ENCODE measurements at regions not wholly inside any gene's neighbourhood (a gene's known extent, or its start where the extent isn't known, plus 50 kb on each side); places are given as distances from the start of the nearest gene placed in this dataset.

DNA sequence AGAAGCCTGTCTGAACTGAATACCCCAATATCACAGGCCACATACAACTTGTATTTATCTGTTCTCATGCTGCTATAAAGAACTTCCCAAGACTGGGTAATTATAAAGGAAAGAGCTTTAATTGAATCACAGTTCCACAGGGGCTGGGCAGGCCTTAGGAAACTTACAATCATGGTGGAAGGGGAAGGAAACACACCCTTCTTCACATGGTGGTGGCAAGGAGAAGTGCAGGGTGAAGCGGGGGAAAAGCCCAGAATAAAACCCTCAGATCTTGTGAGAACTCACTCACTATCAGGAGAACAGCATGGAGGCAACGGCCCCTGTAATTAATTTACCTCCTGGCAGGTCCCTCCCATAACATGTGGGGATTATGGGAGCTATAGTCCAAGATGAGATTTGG is 50.3 kb upstream of the FNDC1 start:
- Mint-ChIP-seq H3K36me3 (ENCODE audit: low read depth) (no peaks in the 10 kb centered on the region), H3K27ac (no peak overlapping the region), H3K4me3 (no peak overlapping the region)

DNA sequence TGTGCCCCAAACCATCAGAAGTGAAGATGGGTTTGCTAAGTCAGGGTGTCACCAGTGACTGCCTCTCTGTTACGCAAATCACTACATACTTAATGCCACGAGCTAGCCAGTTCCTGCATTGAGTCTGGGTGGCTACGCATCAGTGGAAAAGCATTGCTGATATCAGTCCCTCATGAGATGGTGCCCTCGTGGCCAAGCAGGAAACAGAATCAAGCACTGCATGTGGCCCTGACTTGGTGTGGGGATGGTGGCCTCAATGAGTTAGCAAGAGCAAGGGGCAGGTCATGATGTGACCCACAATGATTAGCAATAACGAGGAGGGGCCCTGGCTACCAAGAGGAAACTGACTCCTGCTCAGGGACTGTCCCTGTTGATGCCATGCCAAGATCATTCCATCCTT is 51.6 kb upstream of the FNDC1 start:
- Mint-ChIP-seq H3K9me3 (no peaks in the 10 kb centered on the region), H3K4me1 (peaks cover 13% of the 10 kb centered on the region), H3K27ac (no peak overlapping the region), H3K27me3 (ENCODE audit: low read depth) (peaks cover 5% of the 10 kb centered on the region), H3K36me3 (ENCODE audit: low read depth) (no peaks in the 10 kb centered on the region), H3K4me3 (no peak overlapping the region)
- TF ChIP-seq, protein P1, sequence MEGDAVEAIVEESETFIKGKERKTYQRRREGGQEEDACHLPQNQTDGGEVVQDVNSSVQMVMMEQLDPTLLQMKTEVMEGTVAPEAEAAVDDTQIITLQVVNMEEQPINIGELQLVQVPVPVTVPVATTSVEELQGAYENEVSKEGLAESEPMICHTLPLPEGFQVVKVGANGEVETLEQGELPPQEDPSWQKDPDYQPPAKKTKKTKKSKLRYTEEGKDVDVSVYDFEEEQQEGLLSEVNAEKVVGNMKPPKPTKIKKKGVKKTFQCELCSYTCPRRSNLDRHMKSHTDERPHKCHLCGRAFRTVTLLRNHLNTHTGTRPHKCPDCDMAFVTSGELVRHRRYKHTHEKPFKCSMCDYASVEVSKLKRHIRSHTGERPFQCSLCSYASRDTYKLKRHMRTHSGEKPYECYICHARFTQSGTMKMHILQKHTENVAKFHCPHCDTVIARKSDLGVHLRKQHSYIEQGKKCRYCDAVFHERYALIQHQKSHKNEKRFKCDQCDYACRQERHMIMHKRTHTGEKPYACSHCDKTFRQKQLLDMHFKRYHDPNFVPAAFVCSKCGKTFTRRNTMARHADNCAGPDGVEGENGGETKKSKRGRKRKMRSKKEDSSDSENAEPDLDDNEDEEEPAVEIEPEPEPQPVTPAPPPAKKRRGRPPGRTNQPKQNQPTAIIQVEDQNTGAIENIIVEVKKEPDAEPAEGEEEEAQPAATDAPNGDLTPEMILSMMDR (IDR thresholded peaks at IDR 0.05; ENCODE audit: unreplicated experiment in 3 of 3) = no peak

More for the DNA sequence above, 50.3 kb upstream of the FNDC1 start:
- TF ChIP-seq, protein P1 (IDR thresholded peaks at IDR 0.05; ENCODE audit: unreplicated experiment in 3 of 3) = no peak
- peaks cover 13% of the 10 kb centered on the region for H3K4me1 Mint-ChIP-seq
- H3K27me3 Mint-ChIP-seq (ENCODE audit: low read depth) = peaks cover 5% of the 10 kb centered on the region
- H3K9me3 Mint-ChIP-seq = no peaks in the 10 kb centered on the region

DNA sequence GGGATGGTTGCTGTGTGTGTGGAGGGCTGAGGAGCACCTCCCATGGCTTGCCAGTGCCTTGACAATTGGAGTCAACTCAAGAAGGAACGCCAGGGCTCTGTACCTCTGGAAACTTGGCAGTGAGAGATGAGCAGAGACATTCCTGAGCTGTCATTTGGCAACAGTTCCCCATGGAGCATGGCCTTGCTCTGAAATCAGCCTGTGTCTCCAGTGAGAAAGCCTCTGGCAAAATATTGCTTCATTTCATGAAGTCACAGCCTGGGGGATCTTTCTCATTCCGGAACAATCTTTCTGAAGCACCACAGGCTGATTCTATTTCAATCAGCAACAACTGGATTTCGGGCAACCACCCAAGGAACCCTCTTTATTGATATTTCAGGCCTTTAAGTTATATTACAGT is 52.2 kb upstream of the FNDC1 start:
- Mint-ChIP-seq H3K27me3 (ENCODE audit: low read depth) (peaks cover 5% of the 10 kb centered on the region), H3K27ac (no peak overlapping the region), H3K4me3 (no peak overlapping the region), H3K4me1 (peaks cover 13% of the 10 kb centered on the region), H3K9me3 (no peaks in the 10 kb centered on the region), H3K36me3 (ENCODE audit: low read depth) (no peaks in the 10 kb centered on the region)
- TF ChIP-seq, protein P1 (IDR thresholded peaks at IDR 0.05; ENCODE audit: unreplicated experiment in 3 of 3) = no peak

DNA sequence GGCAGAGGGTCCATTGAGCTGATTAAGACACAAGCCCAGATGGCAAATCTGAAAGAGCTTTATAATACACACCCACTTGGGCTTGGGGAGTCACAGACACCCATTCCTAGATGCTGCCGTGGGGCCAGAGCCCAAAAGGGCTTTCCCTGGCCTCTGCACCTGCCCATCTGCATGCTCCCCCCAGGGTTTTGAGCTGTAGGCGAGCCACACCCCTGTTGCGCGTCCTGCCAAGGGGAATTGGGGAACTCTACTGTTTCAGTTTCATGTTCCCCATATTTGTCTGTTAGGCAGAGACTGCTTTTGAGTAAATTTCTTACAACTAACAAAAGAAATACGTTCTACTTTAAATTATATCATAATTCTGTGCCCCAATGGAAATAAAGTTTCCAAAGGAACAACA is 52.9 kb upstream of the FNDC1 start:
- TF ChIP-seq, protein P1 (IDR thresholded peaks at IDR 0.05; ENCODE audit: unreplicated experiment in 3 of 3) = no peak
- H3K9me3 Mint-ChIP-seq = no peaks in the 10 kb centered on the region
- H3K27ac Mint-ChIP-seq = no peak overlapping the region
- H3K36me3 Mint-ChIP-seq (ENCODE audit: low read depth) = no peaks in the 10 kb centered on the region
- no peak overlapping the region for H3K4me3 Mint-ChIP-seq
- H3K27me3 Mint-ChIP-seq (ENCODE audit: low read depth) = peaks cover under 1% of the 10 kb centered on the region
- H3K4me1 Mint-ChIP-seq = peaks cover 8% of the 10 kb centered on the region

DNA sequence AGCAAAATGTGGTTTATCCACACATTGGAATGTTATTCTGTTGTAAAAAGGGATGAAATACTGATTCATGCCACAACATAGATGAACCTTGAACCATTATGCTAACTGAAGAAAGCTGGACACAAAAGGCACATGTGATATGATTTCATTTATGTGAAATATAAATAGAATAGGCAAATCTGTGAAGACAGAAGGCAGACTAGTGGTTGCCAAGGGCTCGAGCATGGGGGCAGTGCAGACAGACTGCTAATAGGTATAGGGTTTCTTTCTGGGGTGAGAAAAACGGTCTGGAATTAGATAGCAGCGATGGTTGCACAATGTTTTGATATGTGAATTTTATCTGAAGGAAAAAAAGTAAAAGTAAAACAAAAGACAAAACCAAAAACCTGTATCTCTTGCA is 54.6 kb upstream of the FNDC1 start:
- TF ChIP-seq, protein P1 (IDR thresholded peaks at IDR 0.05; ENCODE audit: unreplicated experiment in 3 of 3) = no peak
- no peaks in the 10 kb centered on the region for H3K36me3 Mint-ChIP-seq (ENCODE audit: low read depth)
- peaks cover 7% of the 10 kb centered on the region for H3K4me1 Mint-ChIP-seq
- H3K27ac Mint-ChIP-seq = no peak overlapping the region
- H3K9me3 Mint-ChIP-seq = no peaks in the 10 kb centered on the region
- no peak overlapping the region for H3K4me3 Mint-ChIP-seq
- peaks cover 5% of the 10 kb centered on the region for H3K27me3 Mint-ChIP-seq (ENCODE audit: low read depth)

DNA sequence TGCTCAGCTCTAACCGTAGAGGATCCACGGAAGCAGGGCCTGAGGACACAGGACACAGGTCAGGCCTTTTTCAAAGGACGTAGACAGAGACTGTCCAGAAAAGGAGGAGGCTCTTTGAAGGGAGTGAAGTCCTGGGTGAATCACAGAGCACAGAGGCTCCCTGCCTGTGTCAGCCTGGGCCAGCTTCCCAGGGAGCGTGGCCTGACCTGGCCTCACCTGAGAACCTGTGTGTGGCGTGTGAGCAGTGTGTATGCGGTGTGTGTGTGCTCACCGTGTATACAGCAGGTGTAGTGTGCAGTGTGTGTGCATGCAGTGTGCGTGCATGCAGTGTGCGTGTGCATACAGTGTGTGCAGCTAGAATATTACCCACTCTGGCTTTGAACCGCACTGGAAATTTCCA is 56.0 kb upstream of the FNDC1 start:
- no peak overlapping the region for H3K27ac Mint-ChIP-seq
- no peaks in the 10 kb centered on the region for H3K9me3 Mint-ChIP-seq
- H3K4me3 Mint-ChIP-seq = no peak overlapping the region
- H3K36me3 Mint-ChIP-seq (ENCODE audit: low read depth) = no peaks in the 10 kb centered on the region
- TF ChIP-seq, protein P1 (IDR thresholded peaks at IDR 0.05; ENCODE audit: unreplicated experiment in 3 of 3) = no peak
- peaks cover 5% of the 10 kb centered on the region for H3K27me3 Mint-ChIP-seq (ENCODE audit: low read depth)
- H3K4me1 Mint-ChIP-seq = peaks cover 7% of the 10 kb centered on the region
